Testis (tissue), 2 donors: ENCODE measurements at regions not wholly inside any gene's neighbourhood (a gene's known extent, or its start where the extent isn't known, plus 50 kb on each side); places are given as distances from the start of the nearest gene placed in this dataset.

Source experiments
- DNase-seq: peaks from one replicate; pipeline ENCODE4 v3.0.0-alpha.2; 2019
- H3K27ac ChIP-seq, 2 donors: fragments of 200-600 bp; sonication (generic); one replicate each; pipeline ENCODE4 v1.5.1; 2019
- H3K27me3 ChIP-seq: fragments of 200-600 bp; sonication (generic); one replicate; pipeline ENCODE4 v1.5.1; 2019
- H3K36me3 ChIP-seq: fragments of 200-600 bp; sonication (generic); one replicate; pipeline ENCODE4 v1.5.1; 2017; ENCODE audit warnings: low read depth; ENCODE audit errors: missing control alignments
- H3K4me1 ChIP-seq: fragments of 200-600 bp; sonication (generic); one replicate; pipeline ENCODE4 v1.5.1; 2019
- H3K4me3 ChIP-seq, 2 donors: fragments of 200-600 bp; sonication (generic); one replicate each; pipeline ENCODE4 v1.5.1; 2017 to 2019
- H3K9me3 ChIP-seq: fragments of 200-600 bp; sonication (generic); one replicate; pipeline ENCODE4 v1.5.1; 2017
- CTCF ChIP-seq, 3 experiments: fragments of 450-650 bp in 2 of 3; fragments of 200-600 bp in 1 of 3; sonication (generic) in 1 of 3; IDR thresholded peaks; one replicate each; pipeline ENCODE4 v1.5.1; 2016 to 2019; ENCODE audit warnings: antibody characterized with exemption in 3 of 3, mild to moderate bottlenecking in 2 of 3, moderate library complexity in 1 of 3
- POLR2A ChIP-seq: fragments of 450-650 bp; IDR thresholded peaks from one replicate; pipeline ENCODE4 v1.6.1; 2017; ENCODE audit warnings: antibody characterized with exemption, mild to moderate bottlenecking, moderate library complexity
- WGBS, 2 donors: methylation state at CpG; one replicate each; pipeline ENCODE4 v1.1.5; 2018; 5-methylcytosine and 5-hydroxymethylcytosine counted together
- intact Hi-C: fragments of 100-400 bp; cut with DNase I; formaldehyde crosslinking; loops from one replicate; pipeline ENCODE4 v1.15.1; 2023; ENCODE audit warnings: low total_unique reads

- TF ChIP-seq CTCF (IDR thresholded peaks at IDR 0.05) (no peak), POLR2A (no peak)
- intact Hi-C loops, result no loop called here
Observed at GRCh38 chr17:63181856-63182255, 215.8 kb downstream of the TANC2 start.

GRCh38 chr17:63185420-63185819 lies 219.4 kb downstream of the TANC2 start:
- TF ChIP-seq CTCF (IDR thresholded peaks at IDR 0.05), result no peak
- TF ChIP-seq POLR2A, result no peak
- no peak for DNase-seq
- no peaks in the 10 kb centered on the region for H3K4me1 ChIP-seq
- no peaks in the 10 kb centered on the region for H3K36me3 ChIP-seq
- no peaks in the 10 kb centered on the region for H3K27me3 ChIP-seq
- intact Hi-C loops, result no loop called here
- H3K9me3 ChIP-seq, result no peaks in the 10 kb centered on the region
- no peak overlapping the region for H3K4me3 ChIP-seq
- H3K27ac ChIP-seq, result no peak overlapping the region

More at GRCh38 chr17:63181856-63182255, 215.8 kb downstream of the TANC2 start:
- 93 to 96% methylated on average over 6 of the region's 6 CpGs for WGBS, 2 donors
- Histone ChIP-seq H3K27ac (no peak overlapping the region), H3K36me3 (no peaks in the 10 kb centered on the region), H3K27me3 (no peaks in the 10 kb centered on the region), H3K9me3 (no peaks in the 10 kb centered on the region), H3K4me1 (no peaks in the 10 kb centered on the region), H3K4me3 (no peak overlapping the region)
- no peak for DNase-seq

- Histone ChIP-seq H3K27ac (no peak overlapping the region), H3K9me3 (no peaks in the 10 kb centered on the region), H3K4me3 (no peak overlapping the region), H3K36me3 (no peaks in the 10 kb centered on the region), H3K4me1 (no peaks in the 10 kb centered on the region), H3K27me3 (no peaks in the 10 kb centered on the region)
- DNase-seq, result no peak
- intact Hi-C loops, result no loop called here
- TF ChIP-seq POLR2A (no peak), CTCF (IDR thresholded peaks at IDR 0.05) (no peak)
Observed at GRCh38 chr17:63189082-63189481, 223.0 kb downstream of the TANC2 start.

GRCh38 chr17:63189930-63190329 lies 223.9 kb downstream of the TANC2 start:
- H3K4me1 ChIP-seq, result no peaks in the 10 kb centered on the region
- TF ChIP-seq CTCF (IDR thresholded peaks at IDR 0.05), result no peak
- no peak for TF ChIP-seq POLR2A
- no peaks in the 10 kb centered on the region for H3K36me3 ChIP-seq
- 91 to 95% methylated on average over 3 of the region's 3 CpGs for WGBS, 2 donors
- H3K4me3 ChIP-seq, result no peak overlapping the region
- no peaks in the 10 kb centered on the region for H3K27me3 ChIP-seq
- no peak overlapping the region for H3K27ac ChIP-seq
- no peaks in the 10 kb centered on the region for H3K9me3 ChIP-seq
- no peak for DNase-seq
- intact Hi-C loops, result no loop called here

- Histone ChIP-seq H3K36me3 (no peaks in the 10 kb centered on the region), H3K27me3 (no peaks in the 10 kb centered on the region), H3K9me3 (no peaks in the 10 kb centered on the region), H3K27ac (no peak overlapping the region), H3K4me1 (no peaks in the 10 kb centered on the region), H3K4me3 (no peak overlapping the region)
- intact Hi-C loops, result no loop called here
- TF ChIP-seq CTCF (IDR thresholded peaks at IDR 0.05) (no peak), POLR2A (no peak)
- DNase-seq, result no peak
- 69 to 70% methylated on average over 3 of the region's 3 CpGs for WGBS, 2 donors
Observed at GRCh38 chr17:63190821-63191370, 224.9 kb downstream of the TANC2 start.
